Kidney epithelial cell (primary cell): ENCODE measurements at regions not wholly inside any gene's neighbourhood (a gene's known extent, or its start where the extent isn't known, plus 50 kb on each side); places are given as distances from the start of the nearest gene placed in this dataset.

Source experiments
- DNase-seq: peaks from one replicate; pipeline ENCODE4 v3.0.0-alpha.2; 2010; ENCODE audit warnings: low read depth
- H3K27me3 ChIP-seq: 2 replicates; pipeline ENCODE4 v1.6.0; 2011; ENCODE audit warnings: low read length; ENCODE audit not compliant: control insufficient read depth, insufficient read depth
- H3K36me3 ChIP-seq: 2 replicates; pipeline ENCODE4 v1.5.1; 2011; ENCODE audit warnings: low read length; ENCODE audit not compliant: control insufficient read depth, insufficient read depth
- H3K4me3 ChIP-seq: 2 replicates; pipeline ENCODE4 v1.5.1; 2011; ENCODE audit warnings: low read depth, mild to moderate bottlenecking, control low read depth, low read length
- TF ChIP-seq, protein P1 (sequence below): IDR thresholded peaks from 2 replicates; pipeline ENCODE4 v1.5.1; 2011; ENCODE audit warnings: mild to moderate bottlenecking, moderate library complexity, low read length, control low read depth, inconsistent platforms; ENCODE audit not compliant: insufficient read depth, poor library complexity, severe bottlenecking

DNA sequence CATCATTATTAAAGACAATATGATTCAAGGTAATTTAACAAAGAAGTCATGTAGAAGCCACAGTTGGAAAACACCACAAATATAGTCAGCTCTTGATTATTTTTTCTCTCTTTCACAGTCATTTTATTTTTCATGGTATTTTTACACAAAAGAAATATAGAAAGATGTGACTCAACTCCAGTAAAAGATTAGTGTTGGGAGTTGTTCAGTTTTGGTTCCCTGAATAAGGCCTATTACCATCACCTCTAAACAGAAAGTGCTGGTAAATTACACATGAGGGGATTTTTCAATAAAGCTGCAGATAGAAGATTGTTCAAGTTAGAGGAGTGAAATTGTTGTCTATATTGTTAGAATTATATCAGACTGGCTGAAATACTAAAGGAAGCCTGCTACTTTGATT lies 107.0 kb downstream of the DDIT4L start:
- TF ChIP-seq, protein P1, sequence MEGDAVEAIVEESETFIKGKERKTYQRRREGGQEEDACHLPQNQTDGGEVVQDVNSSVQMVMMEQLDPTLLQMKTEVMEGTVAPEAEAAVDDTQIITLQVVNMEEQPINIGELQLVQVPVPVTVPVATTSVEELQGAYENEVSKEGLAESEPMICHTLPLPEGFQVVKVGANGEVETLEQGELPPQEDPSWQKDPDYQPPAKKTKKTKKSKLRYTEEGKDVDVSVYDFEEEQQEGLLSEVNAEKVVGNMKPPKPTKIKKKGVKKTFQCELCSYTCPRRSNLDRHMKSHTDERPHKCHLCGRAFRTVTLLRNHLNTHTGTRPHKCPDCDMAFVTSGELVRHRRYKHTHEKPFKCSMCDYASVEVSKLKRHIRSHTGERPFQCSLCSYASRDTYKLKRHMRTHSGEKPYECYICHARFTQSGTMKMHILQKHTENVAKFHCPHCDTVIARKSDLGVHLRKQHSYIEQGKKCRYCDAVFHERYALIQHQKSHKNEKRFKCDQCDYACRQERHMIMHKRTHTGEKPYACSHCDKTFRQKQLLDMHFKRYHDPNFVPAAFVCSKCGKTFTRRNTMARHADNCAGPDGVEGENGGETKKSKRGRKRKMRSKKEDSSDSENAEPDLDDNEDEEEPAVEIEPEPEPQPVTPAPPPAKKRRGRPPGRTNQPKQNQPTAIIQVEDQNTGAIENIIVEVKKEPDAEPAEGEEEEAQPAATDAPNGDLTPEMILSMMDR = no peak
- H3K27me3 ChIP-seq = no peaks in the 10 kb centered on the region
- no peaks in the 10 kb centered on the region for H3K36me3 ChIP-seq
- no peak for DNase-seq
- H3K4me3 ChIP-seq = no peak overlapping the region

DNA sequence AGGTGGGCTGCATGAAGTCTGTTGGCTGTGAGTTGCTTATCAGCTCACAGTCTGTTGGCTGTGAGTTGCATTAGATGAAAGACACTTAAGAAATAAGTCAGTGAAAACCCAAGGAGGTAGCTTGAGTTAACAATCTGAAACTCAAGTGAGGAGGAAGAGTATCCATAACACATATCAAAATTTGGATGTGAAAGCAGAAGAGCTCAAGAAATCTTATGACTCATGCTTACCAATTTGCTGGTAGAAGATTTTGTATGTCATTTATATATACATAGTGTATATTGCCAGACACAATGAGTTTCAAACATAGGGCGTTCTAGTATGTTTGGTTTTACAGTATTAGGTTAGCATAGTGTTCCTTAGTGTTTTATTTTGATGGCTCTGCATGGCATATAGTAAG lies 107.4 kb downstream of the DDIT4L start:
- TF ChIP-seq, protein P1 = no peak
- H3K27me3 ChIP-seq = no peaks in the 10 kb centered on the region
- no peaks in the 10 kb centered on the region for H3K36me3 ChIP-seq
- no peak overlapping the region for H3K4me3 ChIP-seq
- DNase-seq = no peak

DNA sequence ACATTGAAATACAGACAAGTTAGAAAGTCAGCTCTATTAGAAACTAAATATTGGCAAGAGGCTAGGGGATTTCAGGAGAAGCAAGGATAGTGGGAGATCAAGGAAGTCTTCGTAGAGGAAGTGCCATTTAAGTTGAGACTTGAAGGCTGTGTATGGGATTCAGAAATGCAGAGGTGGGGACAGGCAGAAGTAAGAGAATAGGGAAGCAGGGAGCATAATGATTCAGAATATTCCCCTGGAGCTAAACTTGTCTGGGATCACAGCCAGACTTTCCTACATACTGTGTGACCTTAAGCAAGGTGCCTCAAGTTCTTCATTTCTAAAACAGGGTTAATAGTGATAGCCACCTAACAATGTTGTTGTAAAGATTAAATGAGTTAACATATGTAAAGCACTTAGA lies 108.8 kb downstream of the DDIT4L start:
- TF ChIP-seq, protein P1 = no peak
- Histone ChIP-seq H3K27me3 (no peaks in the 10 kb centered on the region), H3K4me3 (no peak overlapping the region), H3K36me3 (no peaks in the 10 kb centered on the region)
- no peak for DNase-seq

DNA sequence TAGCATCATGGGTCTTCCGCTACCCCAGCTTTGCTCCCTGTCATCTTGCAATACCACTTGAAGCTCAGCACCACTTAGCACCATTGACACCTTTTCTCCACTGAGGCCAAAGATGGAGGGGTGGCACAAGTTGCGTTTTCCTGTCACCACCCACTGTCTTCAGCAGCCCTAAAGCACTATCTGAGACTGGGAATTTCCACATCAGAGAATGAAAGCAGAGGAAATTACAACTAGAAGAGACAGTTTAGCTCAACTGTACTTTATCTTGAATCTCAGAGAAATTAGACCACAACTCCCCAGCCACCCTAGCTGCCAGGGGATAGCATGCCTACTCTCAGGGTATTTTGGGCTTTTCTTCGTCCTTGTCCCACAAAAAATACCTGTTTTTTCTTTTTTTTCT lies 111.0 kb downstream of the DDIT4L start:
- H3K36me3 ChIP-seq = no peaks in the 10 kb centered on the region
- TF ChIP-seq, protein P1 = no peak
- no peak for DNase-seq
- H3K4me3 ChIP-seq = no peak overlapping the region
- no peaks in the 10 kb centered on the region for H3K27me3 ChIP-seq

DNA sequence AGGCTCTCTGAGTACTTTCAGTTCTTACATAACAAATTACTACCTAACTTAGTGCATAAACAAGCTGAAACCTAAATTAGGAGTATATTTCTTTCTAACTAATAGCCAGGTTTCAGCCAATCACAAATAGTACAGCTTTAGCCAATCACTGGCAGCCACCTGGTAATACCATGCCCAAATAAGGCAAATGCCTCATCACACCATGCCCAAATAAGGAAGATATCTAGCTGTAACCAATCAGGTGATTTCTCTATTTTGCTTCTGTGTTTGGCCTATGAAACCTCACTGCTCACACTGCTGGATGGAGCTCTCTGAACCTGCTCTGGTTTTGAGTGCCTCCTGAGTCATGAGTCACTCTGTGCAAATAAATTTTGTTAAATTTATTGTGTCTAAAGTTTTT lies 113.5 kb downstream of the DDIT4L start:
- Histone ChIP-seq H3K4me3 (no peak overlapping the region), H3K27me3 (no peaks in the 10 kb centered on the region), H3K36me3 (no peaks in the 10 kb centered on the region)
- DNase-seq = no peak
- TF ChIP-seq, protein P1 = no peak

DNA sequence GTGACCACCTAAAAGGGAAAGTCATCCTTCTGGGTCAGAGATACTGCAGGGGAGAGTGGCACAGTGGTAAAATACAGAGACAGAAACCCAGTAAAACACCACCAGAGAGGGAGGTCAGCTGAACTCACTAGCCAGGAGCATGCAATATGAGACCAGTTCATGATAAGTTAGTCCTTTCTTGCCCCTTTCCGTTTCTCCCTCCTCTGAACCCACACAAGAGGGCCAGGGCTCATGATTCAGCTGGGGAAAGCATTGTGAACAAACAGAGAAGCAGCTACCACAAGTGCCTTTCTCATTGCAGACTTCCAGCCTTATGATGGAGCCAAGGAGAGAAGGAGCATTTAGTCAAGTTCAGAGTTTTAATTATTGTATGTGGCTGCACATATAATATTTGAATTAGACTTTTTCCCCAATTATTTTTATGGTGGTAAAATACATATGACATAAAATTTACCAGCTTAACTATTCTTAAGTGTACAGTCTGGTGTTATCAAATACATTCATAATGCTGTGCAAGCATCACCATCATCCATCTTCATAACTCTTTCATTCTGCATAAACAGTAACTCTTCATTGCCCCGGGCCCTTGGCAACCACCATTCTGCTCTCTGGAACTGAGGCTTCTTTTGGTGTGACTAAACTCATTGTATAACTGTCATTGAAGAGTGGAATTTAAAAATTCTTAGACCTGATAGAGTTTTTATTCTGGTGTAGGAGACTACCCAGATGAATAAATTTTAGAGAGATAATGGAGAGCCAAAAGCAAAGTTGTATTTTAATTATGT lies 114.6 kb downstream of the DDIT4L start:
- H3K27me3 ChIP-seq = no peaks in the 10 kb centered on the region
- no peak for DNase-seq
- H3K4me3 ChIP-seq = no peak overlapping the region
- H3K36me3 ChIP-seq = no peaks in the 10 kb centered on the region
- TF ChIP-seq, protein P1 = no peak
